HG03565 (cell line): ENCODE measurements at regions not wholly inside any gene's neighbourhood (a gene's known extent, or its start where the extent isn't known, plus 50 kb on each side); places are given as distances from the start of the nearest gene placed in this dataset.

Source experiments
- ATAC-seq: cut with Tn5 transposase; IDR thresholded peaks from one replicate; pipeline ENCODE4 v1.9.1; 2021; ENCODE audit warnings: mild to moderate bottlenecking, moderate library complexity; ENCODE audit not compliant: unreplicated experiment

DNA sequence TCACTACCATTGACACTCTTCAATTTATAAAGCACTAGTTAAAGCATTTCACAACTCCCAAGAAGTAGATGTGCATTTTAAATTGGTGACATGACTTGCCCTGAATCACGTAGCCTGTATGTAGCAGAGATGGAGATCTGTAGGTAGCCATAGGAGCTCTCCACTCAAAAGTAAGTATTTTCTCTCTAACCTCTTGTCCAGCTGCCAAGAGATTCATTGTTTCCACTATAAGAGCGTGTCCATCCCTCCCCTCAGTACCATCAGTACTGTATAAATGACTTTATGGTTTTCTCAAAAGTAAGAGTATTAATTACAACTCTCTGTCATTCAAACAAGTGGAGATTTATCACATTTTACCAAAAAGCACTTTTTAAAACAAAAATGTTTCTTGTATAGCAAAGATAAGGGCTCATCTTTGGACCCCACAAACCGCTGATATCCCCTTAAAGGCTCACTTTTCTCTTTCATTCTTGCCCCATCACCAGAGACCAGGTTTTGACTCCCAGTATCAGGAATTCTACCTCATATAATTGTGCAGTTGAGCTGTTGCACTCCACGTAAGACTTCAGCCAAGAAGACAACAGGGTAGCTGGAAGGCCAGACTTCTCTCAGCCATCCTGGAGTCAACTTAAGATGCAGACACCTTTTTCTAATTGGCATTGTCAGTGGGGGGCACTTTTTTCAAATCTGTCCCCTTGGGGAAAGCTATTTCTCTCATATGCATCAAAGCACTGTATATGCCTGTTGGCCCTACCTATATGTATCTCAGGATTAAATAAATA lies 78.0 kb upstream of the GALNT5 start:
- no peak for ATAC-seq

DNA sequence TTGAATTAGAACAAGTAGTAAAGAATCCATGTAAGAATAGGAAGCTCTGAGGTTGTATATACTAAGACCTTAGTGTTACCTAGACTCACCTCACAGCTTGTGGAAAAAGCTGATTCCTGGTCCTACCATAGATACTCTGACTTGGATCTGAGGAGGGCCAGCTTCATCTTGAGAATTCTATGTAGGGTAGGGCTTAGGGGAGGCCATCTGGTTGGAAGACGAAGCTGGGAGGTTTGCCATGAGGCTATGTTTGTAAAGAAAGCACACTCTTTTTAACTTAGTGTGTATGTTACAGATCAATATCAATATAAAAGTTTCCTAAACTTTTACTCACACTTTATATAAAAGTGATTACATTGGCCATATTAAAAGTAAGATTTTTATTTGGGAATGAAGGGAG lies 77.1 kb upstream of the GALNT5 start:
- ATAC-seq = no peak

DNA sequence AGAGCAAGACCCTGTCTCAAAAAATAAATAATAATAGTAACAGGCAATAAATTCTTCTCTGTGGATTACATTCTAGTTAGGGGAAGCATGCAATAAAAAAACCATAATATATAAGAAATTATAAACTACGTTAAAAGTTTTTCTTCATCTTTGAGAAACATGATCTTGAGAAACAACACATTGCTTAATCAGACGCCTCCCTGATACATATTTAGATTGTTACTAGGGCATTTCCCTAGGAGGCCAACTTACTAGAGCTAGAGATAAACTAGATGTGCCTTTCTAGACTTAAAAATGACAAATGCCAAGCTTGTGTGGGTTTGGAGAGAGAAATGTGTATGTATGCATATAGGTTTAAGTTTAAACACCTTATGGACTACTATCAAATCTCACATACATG lies 76.3 kb upstream of the GALNT5 start:
- ATAC-seq = no peak

DNA sequence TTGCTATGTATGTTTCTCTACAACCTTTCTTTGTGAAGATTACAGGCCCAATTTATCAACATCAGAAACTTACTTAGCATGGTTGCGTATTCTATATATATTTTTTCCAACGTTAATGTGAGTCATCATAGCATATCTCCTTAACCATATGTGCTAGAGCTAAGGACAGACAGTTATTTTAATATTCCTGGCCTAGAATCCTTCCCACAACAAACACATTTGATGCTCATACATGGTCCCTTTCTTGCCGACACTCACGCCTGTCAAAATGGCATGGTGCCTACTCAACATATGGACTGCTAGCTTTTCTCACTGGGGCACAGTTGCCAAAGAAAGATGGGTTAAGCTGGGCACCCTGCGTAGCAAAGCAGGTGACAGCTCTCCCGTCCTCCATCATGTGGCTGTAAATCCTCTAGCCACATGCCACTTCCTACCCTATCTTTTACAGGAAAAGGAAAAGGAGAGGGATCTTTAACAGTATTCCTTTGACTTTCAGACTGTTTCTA lies 75.2 kb upstream of the GALNT5 start:
- no peak for ATAC-seq

DNA sequence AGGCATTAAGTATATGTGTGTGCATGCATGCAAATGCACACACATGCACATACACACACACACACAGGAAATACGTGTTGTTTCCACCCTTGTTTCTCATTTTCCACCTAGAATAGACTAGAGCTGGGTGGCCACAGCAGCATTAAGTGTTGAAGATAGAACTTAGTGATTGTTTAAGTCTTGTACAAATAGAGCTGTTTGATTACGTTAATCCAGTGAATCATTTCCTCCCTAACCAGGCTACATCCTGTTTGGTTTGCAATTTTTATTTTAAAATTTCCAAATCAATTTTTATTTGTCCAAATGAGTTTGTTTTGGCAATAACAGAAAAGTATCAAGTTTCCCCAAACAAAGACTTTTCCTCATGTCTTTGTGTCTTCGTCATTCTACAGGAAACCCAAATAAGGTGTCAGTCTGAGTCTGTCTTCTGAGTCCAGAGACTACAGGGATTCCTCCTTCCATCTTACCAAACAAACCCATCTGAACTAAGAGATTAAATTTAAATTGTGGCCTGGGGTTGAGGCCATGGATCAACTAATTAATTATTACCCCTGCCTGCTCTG lies 74.6 kb upstream of the GALNT5 start:
- no peak for ATAC-seq

DNA sequence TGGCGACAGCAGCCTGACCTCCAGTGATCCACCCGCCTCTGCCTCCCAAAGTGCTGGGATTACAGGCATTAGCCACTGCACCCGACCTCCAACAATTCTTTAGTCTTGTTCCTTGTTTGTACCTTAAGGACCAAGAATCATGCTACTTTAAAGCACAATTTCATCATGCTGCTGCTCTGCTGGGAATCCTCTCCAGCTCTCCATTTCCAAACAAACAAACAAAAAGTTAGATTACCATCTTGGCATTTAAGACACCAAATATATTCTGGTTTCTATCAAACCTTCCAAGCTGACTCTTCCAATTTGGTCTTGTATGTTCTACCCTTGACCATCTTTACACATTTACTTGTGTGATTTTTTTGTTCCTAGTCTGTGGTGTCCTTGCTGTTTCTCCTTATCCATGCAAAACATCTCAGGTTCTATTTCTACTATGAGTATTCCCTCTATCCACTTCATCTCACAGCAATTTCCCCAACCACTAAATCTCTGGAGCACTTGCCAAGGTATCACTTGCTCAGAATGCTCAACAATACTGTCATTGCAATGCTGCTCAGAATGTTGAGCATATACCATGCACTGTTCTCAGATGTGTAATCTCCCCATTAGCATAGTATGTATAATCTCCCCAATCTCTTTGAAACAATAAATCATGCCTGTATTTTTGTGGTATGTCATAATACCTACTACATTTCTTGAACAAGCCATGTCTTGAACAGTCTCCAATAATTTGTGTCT lies 73.2 kb upstream of the GALNT5 start:
- no peak for ATAC-seq

DNA sequence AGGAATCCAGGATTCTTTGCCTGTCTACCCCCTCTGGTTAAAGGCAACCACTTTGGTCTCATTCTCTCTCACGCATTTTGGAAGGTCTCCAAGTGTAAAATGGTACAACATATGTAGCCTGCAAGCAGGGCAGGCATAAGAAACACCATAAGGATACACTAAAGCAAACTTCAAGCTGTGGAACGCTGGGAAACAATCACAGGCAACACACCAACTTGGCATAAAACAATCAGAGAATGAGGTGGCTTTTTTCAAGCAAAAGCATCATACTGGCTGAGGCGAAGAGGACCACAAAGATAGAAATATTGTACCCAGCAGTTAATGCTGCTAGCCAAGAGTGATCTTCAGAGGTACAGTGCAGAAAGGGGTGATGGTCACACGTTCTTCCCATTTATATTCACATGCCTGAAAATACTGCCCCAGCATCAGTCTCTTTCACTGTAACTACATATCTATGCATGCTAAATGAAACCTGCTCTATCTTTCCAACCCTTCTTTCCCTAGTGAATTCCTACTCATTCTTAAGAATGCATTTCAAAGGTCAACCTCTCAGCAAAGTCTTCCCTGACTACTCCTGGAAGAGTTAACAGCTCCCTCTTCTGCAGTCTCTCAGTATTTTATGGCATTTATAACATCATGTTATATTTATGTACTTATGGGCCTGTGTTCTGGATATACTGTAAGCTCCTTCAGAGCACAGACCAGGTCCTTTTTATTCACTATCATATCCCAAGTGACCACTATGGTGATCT lies 71.9 kb upstream of the GALNT5 start:
- no peak for ATAC-seq

DNA sequence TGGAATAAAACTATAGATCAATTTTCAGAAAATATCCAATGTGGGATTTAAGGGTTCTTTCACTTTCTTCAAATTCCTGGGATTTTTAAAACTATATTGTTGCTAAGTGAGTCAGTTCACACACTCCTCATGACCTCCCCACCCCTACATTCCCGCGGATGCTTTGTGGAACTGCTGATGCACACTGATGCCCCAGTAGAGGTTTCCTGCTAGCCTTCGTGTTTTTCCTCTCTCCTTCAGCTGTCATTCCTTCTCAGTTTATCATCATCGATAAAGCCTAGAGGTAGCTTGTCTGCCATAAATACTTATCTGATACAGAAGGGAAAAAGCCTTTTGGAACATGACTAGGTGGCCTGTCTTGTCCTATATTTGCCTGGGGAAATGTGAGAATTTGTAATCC lies 67.4 kb upstream of the GALNT5 start:
- ATAC-seq = no peak

DNA sequence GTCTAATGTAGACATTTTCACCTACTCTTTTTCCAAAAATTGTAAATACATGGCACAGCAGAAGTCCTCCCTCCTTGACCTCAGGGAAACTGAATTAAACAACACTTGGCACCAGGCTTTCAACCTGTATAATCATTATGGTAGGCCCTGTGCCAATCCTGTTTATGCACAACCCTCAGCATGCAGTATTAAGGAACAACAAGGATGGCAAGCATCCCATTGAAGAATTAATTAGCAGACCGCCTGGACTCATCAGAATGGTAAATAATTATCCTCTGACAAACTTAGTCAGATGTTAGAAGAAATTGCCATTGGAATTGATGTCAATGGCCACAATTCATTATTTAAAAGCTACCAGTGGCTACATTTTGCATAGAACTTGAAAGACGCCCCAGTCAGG lies 66.3 kb upstream of the GALNT5 start:
- ATAC-seq = no peak

DNA sequence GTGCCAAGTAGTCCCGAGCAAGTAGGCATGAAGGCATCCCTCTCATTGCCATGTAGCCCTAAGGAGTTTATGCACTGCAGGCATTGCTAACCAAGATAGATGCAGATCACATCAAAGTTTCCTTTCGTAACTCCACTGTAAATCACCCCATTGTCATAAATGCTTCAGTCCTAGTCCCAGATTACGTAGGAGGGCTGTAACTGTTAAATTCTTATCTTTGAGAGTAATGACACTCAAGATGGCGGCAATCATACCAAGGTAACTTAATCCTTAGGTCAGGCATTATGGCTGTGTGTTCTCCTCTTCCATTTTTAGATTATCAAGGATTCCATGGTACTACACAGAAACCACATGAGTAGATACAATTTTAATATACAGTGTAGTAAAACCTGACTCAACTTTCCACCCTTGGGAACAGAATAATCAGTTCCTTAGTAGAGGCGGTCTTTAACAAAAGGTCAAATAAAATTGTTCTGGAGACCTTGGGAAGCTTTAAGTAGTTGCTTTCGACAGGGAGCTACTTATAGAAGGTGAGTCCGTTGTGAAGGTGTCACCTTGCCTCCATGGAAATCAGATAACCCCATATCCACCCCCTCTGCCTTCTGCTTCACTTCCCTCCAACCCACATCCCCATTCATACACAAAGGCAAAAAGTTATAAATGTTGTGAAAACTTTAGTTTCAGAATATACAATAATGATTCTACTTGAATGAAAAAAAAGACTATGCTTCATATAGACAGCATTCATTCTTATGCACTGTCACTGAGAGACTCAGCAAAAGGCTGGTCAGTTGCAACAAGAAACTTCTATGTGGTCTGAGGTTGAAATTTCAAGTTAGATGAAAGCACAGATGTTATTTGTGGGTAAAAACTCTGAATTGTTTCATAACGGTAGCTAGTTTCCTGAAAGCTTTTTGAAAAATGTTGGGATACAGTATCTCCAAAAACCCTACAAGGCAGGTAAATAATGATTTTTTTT lies 64.8 kb upstream of the GALNT5 start:
- peak; percentile 91 for ATAC-seq

DNA sequence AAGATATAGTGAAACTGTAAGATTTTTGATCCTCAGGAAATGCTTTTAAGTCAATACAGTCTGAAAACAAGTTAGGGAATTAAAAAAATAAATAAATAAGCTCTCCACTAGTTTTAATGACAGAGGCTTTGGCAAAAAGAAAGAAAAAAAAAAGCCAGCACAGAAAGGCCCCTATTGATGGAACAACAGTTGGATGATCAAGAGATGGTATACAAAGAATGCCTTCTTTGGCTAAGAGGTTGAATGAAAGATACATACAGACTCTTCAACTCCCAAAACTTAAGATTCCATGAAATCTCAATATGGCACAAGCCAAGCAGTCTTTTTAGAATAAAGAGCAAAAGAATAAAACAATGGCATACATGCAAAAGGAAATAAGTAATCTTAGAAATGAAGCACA lies 64.0 kb upstream of the GALNT5 start:
- ATAC-seq = no peak

DNA sequence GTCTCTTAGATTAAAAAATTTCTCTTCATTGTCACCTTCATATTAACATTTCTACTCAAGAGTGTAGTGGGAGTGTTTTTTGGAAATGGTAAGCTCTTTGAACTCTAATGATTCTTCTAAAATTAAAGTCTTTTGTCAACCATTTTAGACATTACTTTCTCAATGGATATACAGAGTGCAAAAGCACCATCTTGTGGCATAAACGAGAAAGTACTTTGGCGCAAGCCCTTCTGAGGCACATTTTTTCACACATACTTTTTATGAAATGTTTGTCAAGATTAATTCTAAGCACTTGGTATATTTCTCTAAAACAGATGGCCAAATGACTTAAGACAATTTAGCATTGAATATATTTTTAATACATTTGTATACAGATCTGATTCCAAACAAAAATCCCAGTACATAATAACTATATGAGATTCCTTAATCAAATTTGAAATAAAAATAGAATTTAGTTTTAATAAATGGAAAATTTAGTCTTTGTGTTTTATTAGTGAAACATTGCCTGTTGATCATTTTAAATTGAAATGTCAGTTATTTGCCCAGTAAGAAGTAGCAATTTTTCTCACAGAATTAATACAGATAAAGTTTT lies 63.3 kb upstream of the GALNT5 start:
- ATAC-seq = peak; percentile 60

DNA sequence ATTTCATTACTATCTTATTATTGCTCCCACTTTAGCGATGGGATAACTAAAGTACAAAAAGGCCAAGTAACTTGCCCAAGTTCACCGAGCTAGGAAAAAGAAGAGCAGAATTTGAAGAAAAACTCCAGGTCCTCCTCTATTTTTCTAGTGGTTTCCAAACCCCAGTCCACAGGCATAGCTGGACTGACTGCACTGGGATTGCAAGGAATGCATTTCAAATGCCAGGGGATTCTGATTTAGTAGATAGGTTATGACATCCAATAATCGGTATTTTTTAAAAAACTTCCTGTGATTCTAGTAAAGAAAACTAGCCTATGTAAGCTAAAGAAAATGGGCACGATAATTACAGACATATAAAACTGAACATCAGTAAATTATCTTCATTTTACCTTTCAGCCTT lies 62.7 kb upstream of the GALNT5 start:
- no peak for ATAC-seq

DNA sequence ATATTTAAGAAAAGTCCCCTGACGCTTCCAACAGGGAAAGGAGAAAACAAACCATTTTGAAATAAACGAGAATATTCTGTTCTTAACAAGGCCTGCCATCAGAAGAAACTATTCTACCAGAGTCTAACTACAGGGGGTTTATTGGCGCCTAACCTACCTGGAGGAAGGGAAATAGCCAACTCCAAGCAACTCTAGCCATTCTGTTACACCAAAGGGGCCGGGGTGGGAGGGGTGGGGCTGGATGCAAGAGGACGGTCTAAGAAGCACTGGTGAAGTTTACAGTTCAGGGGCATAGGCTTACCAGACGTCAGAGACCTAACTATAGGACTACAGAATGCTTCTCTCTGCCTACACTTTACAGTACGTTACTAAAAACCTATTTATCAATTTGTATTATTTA lies 60.5 kb upstream of the GALNT5 start:
- no peak for ATAC-seq

DNA sequence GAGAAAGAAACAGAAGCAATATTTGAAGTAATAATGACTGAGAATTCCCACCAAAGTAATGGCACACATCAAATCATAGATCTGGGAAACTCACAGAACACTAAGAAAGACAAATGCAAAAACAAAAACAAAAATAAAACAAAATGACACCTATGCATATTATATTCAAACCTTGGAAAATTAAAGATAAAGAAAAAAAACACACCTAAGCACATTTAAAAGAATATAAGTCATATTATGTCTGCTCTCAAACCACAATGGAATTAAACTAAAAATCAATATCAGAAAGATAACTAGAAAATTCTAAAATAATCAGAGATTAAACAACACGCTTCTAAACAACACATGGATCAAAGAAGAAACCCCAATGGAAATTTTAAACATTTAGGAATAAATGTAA lies 59.7 kb upstream of the GALNT5 start:
- no peak for ATAC-seq

DNA sequence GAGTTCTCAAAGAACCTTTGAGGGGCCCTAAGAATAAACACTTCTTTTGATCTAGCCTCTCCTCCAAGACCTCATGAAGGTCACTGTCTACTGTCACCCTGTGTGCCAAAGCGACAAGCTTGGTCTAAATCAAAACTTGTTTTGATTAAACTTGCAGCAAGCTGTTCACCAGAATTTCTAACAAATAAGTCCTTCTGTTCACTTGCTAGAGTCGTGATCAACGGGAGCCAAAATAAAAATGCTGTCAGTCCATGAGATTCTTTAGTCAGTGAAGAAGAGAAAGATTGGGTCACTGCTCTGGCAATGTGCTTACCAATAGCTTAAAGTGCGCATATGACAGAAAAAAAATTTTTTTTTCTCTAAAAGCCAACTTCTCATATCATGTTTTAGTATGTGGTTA lies 53.9 kb upstream of the GALNT5 start:
- ATAC-seq = no peak

DNA sequence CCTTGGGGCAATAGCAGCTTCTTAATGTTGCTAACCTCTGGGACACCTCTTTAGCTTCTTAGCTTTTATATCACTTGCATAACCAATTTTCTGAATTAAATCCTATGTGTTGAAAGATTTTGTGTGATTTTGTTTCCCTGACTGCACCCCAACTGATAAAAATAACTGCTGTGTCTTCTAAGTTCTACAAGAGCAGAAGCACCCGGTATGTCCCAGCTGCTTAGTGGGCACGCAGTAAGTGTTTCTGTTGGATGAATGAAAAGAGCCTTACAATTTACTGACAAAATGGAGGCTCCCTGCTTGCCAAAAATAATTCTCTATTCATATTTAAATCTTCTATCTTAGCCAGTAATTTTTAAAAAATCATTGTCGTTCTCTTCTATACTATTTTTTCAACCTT lies 53.1 kb upstream of the GALNT5 start:
- no peak for ATAC-seq

DNA sequence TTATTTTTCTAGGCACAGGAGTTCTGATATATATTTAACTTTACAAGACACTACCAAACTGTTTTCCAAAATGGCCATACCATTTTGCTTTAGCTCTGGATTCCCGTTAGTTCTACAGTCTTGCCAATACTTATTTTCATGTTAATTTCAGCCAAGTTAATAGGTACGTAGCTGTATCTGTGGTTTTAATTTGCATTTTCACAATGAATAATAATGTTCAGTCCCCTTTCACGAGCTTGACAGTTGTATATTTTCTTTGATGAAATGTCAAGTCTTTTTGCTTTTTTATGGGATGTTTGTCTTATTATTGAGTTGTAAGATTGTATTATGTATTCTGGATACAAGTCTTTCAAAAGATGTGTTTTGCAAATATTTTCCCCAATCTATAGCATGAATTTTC lies 50.6 kb upstream of the GALNT5 start:
- no peak for ATAC-seq
